ENCODE measurements at regions not wholly inside any gene's neighbourhood (a gene's known extent, or its start where the extent isn't known, plus 50 kb on each side); places are given as distances from the start of the nearest gene placed in this dataset.

GRCh38 chr17:5793899-5794298, 209.6 kb upstream of the NLRP1 start:
- H3K4me3 ChIP-seq (ENCODE audit: low read length), result no peak overlapping the region
- no peak for DNase-seq (ENCODE audit: low read depth)
- TF ChIP-seq CTCF (conservative IDR thresholded peaks at IDR 0.05; ENCODE audit: low read length), result peak; percentile 27

DNA sequence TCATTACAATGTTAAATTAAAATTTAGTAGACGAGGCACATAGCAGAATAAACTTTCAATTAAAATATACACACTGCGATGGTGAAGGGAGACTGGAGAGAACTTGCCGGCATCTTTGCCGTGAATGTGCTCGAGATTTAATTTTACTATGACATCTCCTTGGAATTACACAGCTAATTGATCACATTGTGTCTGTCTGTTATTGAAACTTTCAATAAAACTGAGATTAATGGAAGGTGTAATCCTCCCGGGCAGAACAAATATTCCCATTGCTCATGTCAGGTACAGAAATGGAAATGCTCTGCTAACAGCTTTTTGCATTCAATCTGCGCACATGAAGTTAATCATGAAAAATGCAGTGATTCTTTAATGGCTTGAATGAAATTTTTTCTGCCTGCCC, 210.1 kb upstream of the NLRP1 start:
- no peak for TF ChIP-seq CTCF (conservative IDR thresholded peaks at IDR 0.05; ENCODE audit: low read length)
- no peak overlapping the region for H3K4me3 ChIP-seq (ENCODE audit: low read length)
- no peak for DNase-seq (ENCODE audit: low read depth)

DNA sequence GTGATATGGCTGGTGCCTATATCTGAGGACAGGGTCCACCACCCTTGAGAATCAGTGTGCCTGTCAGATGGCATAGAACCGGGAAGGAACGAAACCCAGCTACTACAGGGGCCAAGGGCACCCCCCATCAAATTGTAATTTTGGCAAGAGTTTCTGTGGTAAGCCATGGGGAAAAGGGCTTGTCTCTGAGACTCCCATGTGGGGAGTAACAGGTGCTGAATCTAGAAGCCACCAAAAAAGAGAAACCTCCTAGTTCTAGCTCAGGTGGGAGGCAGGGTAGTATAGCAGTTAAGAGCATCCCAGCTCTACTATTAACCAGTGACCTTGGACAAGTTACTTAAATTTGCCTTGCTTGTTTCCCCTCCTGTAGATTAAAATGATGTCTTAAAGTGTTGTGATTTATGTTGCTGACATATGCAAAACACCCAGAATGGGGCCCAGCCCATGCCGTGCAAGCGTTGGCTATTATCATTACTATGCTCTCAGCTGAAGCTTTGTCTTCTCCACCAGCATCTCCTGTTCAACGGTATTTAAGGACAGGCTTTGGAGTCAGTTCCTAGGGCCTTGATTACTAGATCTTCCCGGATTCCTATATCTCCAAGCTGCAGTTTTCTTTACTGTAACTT, 210.7 kb upstream of the NLRP1 start:
- no peak for TF ChIP-seq CTCF (conservative IDR thresholded peaks at IDR 0.05; ENCODE audit: low read length)
- H3K4me3 ChIP-seq (ENCODE audit: low read length), result no peak overlapping the region
- DNase-seq (ENCODE audit: low read depth), result no peak

- H3K4me3 ChIP-seq (ENCODE audit: low read length), result no peak overlapping the region
- no peak for TF ChIP-seq CTCF (conservative IDR thresholded peaks at IDR 0.05; ENCODE audit: low read length)
- no peak for DNase-seq (ENCODE audit: low read depth)
Measured at GRCh38 chr17:5797447-5798050, 213.2 kb upstream of the NLRP1 start.

GRCh38 chr17:5798094-5798493, 213.8 kb upstream of the NLRP1 start:
- no peak for TF ChIP-seq CTCF (conservative IDR thresholded peaks at IDR 0.05; ENCODE audit: low read length)
- DNase-seq (ENCODE audit: low read depth), result no peak
- no peak overlapping the region for H3K4me3 ChIP-seq (ENCODE audit: low read length)

GRCh38 chr17:5800131-5800530, 215.8 kb upstream of the NLRP1 start:
- DNase-seq (ENCODE audit: low read depth), result no peak
- TF ChIP-seq CTCF (conservative IDR thresholded peaks at IDR 0.05; ENCODE audit: low read length), result no peak

DNA sequence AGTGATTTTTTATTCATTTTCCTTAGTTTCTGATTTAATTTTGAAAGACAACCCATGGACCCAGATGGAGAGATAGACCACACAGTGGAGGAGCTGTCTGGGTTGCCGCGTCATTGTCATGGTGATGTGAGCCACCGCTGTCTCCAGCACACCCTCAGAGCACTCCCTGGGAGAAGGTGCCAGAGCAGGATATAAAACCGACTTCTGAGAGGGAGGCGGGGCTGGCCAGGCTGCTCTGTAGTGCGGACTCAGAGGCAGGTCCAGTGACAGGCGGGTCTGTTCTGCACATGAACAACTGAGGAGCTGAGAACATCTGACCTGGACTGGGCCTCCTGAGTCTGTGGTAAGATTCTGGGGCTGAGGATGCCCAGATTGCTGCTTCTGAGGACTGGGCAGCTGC, 216.3 kb upstream of the NLRP1 start:
- DNase-seq (ENCODE audit: low read depth), result no peak
- H3K4me3 ChIP-seq (ENCODE audit: low read length), result no peak overlapping the region
- TF ChIP-seq CTCF (conservative IDR thresholded peaks at IDR 0.05; ENCODE audit: low read length), result no peak

More at GRCh38 chr17:5800131-5800530, 215.8 kb upstream of the NLRP1 start:
- H3K4me3 ChIP-seq (ENCODE audit: low read length), result no peak overlapping the region

Measured in AG10803 (cell line).